ENCODE measurements at regions not wholly inside any gene's neighbourhood (a gene's known extent, or its start where the extent isn't known, plus 50 kb on each side); places are given as distances from the start of the nearest gene placed in this dataset.

- TF ChIP-seq REST (IDR thresholded peaks at IDR 0.05), result no peak
- no peak for TF ChIP-seq CTCF (IDR thresholded peaks at IDR 0.05)
- TF ChIP-seq CEBPB (IDR thresholded peaks at IDR 0.05), result no peak
- no peak for TF ChIP-seq ZNF302 (CRISPR knock-in tag; IDR thresholded peaks at IDR 0.05)
- no peak for TF ChIP-seq ELK1 (IDR thresholded peaks at IDR 0.05; ENCODE audit: low read depth, low read length)
- TF ChIP-seq POLR2A (IDR thresholded peaks at IDR 0.05; ENCODE audit: low read length), result no peak
- no peak for TF ChIP-seq EP300 (IDR thresholded peaks at IDR 0.05)
- no peak for TF ChIP-seq RAD21 (conservative IDR thresholded peaks at IDR 0.05 in 1 of 2, IDR thresholded peaks at IDR 0.05 in 1 of 2)
- TF ChIP-seq MAX (IDR thresholded peaks at IDR 0.05), result no peak
- TF ChIP-seq NFE2L2 (conservative IDR thresholded peaks at IDR 0.05; ENCODE audit: low read length), result no peak
- no peak for TF ChIP-seq BHLHE40 (IDR thresholded peaks at IDR 0.05; ENCODE audit: low read depth, low read length)
- TF ChIP-seq ESRRA (IDR thresholded peaks at IDR 0.05; ENCODE audit: borderline replicate concordance, low read length), result no peak
- no peak for TF ChIP-seq CHD4 (IDR thresholded peaks at IDR 0.05; ENCODE audit: borderline replicate concordance)
These were observed 59.7 kb upstream of the GALNT5 start for GRCh38 chr2:157197848-157198247.

Measured in A549 (cell line).